GM19240 (cell line): ENCODE measurements at regions not wholly inside any gene's neighbourhood (a gene's known extent, or its start where the extent isn't known, plus 50 kb on each side); places are given as distances from the start of the nearest gene placed in this dataset.
"Not testable (repeated sequence)": the region's sequence is repeated elsewhere in the genome, so short reads cannot be mapped to it uniquely, and the experiment has no call there.

ENCODE experiments used
- DNase-seq: peaks from one replicate; pipeline ENCODE4 v3.0.0; 2011; ENCODE audit warnings: low spot score; ENCODE audit not compliant: insufficient read length

DNA sequence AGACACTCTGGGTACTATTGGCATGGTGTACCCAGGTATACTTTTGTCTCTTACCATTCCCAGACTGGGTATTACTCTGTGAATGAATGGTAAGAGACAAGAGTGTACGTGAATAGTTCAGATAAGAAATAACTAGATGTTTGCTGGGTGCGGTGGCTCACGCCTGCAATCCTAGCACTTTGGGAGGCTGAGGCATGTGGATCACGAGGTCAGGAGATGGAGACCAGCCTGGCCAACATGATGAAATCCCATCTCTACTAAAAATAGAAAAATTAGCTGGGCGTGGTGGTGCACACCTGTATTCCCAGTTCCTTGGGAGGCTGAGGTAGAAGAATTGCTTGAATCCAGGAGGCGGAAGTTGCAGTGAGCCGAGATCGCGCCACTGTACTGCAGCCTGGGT is 75.8 kb upstream of the VKORC1L1 start:
- not testable (repeated sequence) for DNase-seq

DNA sequence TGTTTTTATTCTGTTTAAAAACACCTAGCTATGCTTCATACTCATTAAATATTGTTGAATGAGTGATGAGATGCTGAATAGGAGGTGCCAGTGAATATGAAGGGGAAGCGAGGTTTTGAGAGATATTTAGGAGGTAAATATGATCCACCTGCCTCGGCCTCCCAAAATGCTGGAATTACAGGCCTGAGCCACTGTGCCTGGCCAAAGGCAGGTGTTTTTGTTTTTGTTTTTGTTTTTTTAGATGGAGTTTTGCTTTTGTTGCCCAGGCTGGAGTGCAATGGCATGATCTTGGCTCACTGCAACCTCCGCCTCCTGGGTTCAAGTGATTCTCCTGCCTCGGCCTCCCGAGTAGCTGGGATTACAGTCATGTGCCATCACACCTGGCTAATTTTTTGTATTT is 75.3 kb upstream of the VKORC1L1 start:
- DNase-seq: not testable (repeated sequence)

DNA sequence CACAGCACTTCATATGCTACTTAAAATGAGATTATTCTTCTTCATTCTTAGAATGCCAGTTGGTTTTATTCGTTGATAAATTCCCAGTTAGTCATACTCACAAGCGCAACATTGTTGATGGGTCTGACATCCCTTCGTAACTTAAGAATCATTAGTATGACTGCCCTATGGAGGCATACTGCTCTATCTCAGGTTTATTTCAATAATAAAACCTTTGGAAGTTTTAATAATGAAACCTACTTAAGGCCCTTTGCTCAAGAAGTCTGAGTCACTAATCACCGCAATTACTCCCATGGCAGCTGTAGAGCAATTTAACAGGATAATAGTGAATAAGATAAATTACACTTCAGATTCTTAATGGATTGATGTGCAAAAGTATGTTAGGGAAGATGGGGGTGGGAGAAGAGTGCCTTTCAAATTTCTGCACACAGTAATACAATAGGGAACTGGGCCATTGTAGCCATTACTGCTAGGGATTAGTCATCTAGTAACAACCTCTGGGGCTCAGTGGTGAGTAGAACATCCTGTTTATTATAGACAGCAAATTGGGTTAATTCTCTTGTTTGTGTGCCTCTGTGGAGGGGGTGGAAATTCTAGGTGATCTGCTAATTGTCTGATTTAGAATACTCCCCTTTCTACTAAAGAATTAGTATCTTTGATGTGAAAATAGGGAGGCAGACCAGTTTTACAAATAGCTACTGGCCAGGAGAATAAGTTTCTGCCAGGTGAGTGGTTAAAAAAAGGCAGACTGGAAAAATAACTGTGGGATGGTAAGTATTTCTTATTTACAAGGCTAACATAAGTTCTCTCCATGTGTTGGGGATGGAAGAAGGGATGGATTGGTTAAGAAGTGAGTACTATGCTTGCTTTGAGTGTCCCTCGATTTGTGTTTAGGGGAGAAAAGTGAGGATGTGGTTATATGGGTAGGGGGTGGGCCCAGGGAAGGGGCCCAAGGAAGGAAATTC is 74.5 kb upstream of the VKORC1L1 start:
- peak; percentile 19 for DNase-seq

DNA sequence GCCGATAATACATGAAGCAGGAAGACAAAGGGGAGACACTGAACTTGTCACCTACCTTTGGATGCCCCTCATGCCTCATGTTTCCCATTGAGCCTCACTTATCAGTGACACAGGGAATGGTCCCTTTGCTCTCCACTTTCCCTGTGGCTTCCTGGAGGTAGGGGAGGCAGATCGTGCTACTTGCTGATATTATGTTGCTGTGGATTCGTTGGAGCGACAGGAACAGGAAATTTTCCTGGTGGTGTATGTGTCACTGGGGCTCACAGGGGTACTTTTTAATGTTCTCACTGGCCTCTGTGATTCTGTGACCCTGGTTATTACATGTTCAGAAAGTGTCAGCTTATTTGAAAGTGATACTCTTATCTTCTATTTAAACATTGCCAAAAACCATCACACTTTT is 72.7 kb upstream of the VKORC1L1 start:
- DNase-seq: not testable (repeated sequence)

DNA sequence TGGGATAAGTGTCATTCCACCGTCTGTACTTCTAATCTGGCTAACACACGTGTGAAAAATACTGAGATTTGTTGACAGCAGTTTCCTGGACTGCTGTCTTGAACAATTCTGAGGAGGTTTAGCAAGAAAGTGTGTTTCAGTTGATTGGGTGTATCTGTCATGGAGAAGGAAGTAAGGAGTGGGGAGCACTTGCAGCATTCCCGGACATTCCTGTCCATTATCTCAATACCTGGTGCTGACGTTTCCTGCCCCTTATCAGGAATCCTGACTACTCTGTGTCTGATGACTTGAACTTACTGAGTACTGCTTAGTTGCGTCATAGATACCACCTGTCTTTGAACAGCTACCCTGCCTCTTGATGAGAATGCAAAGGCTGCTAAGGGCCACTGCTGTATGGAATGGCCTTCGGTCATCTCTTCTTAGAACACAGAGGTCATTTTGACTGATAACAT is 72.0 kb upstream of the VKORC1L1 start:
- no peak for DNase-seq

DNA sequence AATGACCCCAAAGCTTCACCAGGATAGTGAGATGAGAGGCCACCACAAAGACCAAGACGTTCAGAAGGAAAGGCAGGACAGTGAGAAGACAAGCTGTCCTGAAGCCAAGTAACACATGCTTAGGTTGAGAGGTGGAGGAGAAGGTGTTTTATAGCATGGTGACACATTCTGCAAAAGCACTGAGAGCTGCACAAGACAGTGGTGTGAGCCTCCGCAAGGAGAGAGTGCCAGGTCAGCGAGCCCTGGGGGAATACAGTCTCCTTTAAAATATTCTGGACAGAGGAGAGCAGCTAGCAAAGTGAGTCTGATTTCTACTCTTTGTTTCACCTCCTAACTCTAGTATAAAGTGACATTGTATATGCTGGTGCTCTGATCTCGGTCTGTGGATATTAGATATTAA is 68.0 kb upstream of the VKORC1L1 start:
- DNase-seq: no peak

DNA sequence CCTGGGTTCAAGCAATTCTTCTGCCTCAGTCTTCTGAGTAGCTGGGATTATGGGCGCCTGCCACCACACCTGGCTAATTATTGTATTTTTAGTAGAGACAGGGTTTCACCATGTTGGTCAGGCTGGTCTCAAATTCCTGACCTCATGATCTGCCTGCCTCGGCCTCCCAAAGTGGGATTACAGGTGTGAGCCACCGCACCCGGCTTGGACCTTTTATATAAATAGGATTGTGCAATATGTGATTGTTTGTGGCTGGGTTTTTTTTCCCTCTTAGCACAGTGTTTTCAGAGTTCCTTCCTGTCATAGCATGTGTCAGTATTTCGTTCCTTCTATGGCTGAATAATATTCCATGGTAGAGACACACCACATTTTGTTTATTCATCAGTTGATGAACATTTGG is 65.8 kb upstream of the VKORC1L1 start:
- not testable (repeated sequence) for DNase-seq

DNA sequence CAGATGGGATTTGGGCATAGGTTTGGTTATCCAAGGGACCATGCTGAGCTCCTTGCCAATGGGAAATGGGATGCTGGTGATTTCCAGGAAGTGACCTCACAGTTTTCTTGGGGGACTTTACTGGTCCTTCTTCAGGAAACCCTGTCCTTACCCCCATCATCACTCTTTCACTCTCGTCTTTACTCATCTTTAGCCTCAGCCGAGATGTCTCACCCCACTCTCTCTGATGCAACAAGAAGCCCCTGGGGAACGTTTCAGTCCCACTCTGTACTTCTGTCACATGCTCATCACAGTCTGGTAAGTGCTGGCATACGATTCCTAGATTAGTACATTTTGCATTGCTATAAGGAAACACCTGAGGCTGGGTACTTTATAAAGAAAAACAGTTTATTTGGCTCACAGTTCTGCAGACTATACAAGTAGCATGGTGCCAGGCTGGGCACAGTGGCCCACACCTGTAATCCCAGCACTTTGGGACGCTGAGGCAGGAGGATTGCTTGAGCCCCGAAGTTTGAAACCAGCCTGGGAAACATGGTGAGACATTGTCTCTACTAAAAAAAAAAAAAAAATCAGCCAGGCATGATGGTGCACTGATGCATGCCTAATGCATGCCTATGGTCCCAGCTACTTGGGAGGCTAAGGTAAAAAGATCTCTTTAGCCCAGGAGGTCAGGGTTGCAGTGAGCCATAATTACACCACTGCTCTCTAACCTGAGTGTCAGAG is 63.5 kb upstream of the VKORC1L1 start:
- DNase-seq: no peak

DNA sequence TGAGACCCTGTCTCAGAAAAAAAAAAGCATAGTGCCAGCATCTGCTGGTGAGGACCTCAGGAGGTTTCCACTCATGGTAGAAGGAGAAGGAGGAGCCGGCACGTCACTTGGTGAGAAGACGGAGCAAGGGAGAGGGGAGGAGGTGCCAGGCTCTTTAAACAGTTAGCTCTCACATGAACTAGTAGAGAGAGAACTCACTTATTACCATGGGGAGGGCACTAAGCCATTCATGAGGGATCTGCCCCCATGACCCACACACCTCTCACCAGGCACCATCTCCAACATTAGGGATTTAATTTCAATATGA is 62.9 kb upstream of the VKORC1L1 start:
- DNase-seq: no peak

DNA sequence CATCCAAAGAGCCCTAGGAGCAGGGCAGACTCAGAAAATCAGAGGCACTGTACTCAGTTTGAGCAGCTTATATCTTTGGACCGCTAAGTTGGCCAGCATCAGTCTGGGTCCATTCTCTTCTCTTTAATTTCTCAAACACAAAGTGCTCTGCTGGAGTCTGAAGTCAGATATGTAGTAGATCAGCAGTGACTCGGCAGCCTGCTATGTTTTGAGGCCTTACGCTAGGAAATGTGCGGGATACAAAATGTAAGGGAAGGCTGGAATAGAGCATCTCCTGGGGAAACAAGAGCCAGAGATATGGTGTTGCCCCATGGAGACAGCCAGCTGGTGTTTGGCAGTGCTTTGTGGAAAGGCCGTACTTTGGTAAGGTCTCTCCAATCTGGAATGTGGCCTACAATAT is 60.6 kb upstream of the VKORC1L1 start:
- no peak for DNase-seq

DNA sequence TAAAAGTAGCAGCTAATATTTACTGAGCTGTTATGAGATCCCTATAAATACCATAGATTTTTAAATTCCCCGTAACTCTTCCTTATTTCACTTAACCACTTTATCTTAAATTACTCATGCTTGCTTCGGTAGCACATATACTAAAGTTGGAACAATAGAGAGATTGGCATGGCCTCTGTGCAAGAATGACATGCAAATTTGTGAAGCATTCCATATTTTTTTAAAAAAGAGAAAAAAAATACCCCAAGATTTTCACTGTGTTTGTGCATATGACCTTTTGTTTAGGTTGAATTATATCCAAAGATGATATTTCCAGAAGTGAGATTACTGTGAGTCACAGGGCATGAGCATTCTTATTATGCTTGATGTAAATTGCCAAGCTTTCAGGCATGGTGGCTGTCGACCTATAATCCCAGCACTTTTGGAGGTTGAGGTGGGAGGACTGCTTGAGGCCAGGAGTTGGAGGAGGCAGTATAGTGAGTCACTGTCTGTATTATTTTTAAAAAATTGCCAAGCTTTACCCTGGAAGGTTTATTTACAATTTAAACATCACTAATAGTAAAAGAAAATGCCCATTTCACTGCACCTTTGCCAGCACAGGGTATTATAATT is 58.2 kb upstream of the VKORC1L1 start:
- DNase-seq: not testable (repeated sequence)

DNA sequence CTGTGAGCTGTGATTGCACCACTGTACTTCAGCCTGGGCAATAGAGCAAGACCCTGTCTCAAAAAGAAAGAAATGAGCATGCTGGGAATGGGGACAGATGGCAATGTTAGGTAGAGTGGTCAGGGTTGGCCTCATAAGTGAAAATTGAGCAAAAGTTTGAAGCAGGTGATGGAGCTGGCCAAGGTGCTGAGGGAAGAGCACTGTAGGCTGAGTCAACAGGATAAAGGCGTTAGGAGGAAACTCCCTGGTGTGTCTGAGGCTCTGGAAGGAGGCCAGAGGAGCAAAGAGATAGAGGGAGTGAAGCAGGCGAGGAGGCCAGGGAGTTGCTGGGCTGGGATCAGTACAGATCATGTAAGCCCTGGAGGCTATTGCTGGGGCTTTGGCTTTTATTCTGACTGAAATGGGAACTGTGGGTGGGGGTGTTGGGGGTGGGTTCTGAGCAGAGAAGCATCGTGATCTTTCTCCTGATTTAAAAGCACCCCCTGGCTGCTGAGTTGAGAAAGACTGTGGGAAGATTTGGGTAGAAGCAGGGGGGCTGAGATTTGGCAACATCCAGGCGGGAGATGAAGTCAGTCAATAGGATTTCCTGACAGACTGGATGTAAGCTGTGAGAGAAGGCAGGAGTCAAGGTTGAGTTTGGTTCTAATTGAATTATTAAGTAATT is 52.5 kb upstream of the VKORC1L1 start:
- no peak for DNase-seq
